HepG2 (cell line): ENCODE measurements at regions not wholly inside any gene's neighbourhood (a gene's known extent, or its start where the extent isn't known, plus 50 kb on each side); places are given as distances from the start of the nearest gene placed in this dataset.

Source experiments
- ARID2 ChIP-seq: sonication (generic); formaldehyde crosslinking; IDR thresholded peaks from 2 replicates; pipeline ENCODE4 v1.8.1; 2022; ENCODE audit warnings: mild to moderate bottlenecking, missing genetic modification reagents, borderline replicate concordance
- EZH2 ChIP-seq: conservative IDR thresholded peaks from 2 replicates; pipeline ENCODE4 v1.6.1; 2012; ENCODE audit warnings: mild to moderate bottlenecking, low read depth, low read length, moderate library complexity
- NFYB ChIP-seq: sonication (generic); formaldehyde crosslinking; IDR thresholded peaks from 2 replicates; pipeline ENCODE4 v1.4.0; 2020; ENCODE audit warnings: missing genetic modification reagents
- POLR2A ChIP-seq, 2 experiments: IDR thresholded peaks; 2 replicates each; pipeline ENCODE4 v1.6.1; 2011; ENCODE audit warnings: low read depth in 2 of 2, low read length in 2 of 2, mild to moderate bottlenecking in 1 of 2, moderate library complexity in 1 of 2; ENCODE audit not compliant: insufficient read depth in 1 of 2
- POLR2AphosphoS5 ChIP-seq: IDR thresholded peaks from 2 replicates; pipeline ENCODE4 v1.6.1; 2012; ENCODE audit warnings: low read depth, low read length
- RFX5 ChIP-seq: IDR thresholded peaks from 2 replicates; pipeline ENCODE4 v1.6.1; 2011; ENCODE audit warnings: low read depth, low read length, improper control_type of control experiment
- SP1 ChIP-seq, 2 experiments: fragments of 450-650 bp in 1 of 2; sonication (generic) in 1 of 2; formaldehyde crosslinking in 1 of 2; IDR thresholded peaks; 2 replicates each; pipeline versions ENCODE4 v1.4.0 to v1.6.1; 2016 to 2020; ENCODE audit warnings: missing genetic modification reagents in 1 of 2
- ZNF274 ChIP-seq: sonication (generic); formaldehyde crosslinking; IDR thresholded peaks from 2 replicates; pipeline ENCODE4 v1.5.1; 2020; ENCODE audit warnings: mild to moderate bottlenecking, missing genetic modification reagents
- ZNF639 ChIP-seq: conservative IDR thresholded peaks from 2 replicates; pipeline ENCODE4 v1.6.1; 2018; ENCODE audit warnings: missing genetic modification reagents

DNA sequence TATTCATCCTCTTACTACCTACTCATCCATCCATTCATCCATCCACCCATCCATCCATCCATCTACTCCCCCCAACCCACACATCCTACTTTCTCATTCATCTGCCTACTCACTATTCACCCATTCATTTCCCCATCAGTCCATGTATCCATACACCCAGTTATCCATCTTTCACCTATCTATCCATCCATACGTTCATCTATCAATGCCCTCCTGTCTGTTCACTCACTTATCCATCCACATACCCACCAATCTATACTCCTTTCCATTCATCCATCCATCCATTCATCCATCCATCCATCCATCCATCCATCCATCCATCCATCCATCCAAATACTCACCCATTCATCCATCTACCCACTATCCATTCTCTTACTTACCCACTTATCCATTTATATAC, 117.8 kb upstream of the LHX5 start:
- TF ChIP-seq SP1 (IDR thresholded peaks at IDR 0.05) (no peak), SP1 (CRISPR knock-in tag; IDR thresholded peaks at IDR 0.05) (no peak), POLR2A (IDR thresholded peaks at IDR 0.05; ENCODE audit: insufficient read depth in 1 of 2, low read depth in 2 of 2, low read length in 2 of 2) (no peak), RFX5 (no peak), POLR2AphosphoS5 (no peak), ZNF639 (CRISPR knock-in tag) (no peak), ZNF274 (CRISPR knock-in tag) (no peak), NFYB (CRISPR knock-in tag) (no peak), ARID2 (CRISPR knock-in tag) (no peak), EZH2 (no peak)
